ENCODE measurements at regions not wholly inside any gene's neighbourhood (a gene's known extent, or its start where the extent isn't known, plus 50 kb on each side); places are given as distances from the start of the nearest gene placed in this dataset.

DNA sequence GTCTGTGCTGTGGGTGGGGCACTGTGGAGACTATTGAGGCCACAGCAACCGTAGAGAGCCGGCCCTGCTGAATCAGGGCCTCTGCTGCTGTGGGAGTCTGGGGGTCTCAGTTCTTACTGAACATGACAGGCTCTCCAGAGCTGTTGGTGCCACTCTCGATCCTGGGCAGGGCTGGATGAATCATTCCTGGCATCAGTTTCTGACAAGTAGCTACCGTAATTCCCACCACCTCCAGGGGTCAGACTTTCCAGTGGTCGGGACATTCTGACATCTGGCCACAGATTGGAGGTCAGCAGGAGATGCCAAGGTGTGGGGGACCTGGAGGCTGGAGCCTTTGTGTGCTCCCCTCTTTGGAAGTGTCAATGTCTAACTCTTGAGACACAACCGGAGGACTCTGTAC is 188.4 kb downstream of the IRX2 start:
- Histone ChIP-seq H3K36me3 (replicated peaks in 1 of 2; ENCODE audit: insufficient read depth in 1 of 2, low read depth in 2 of 2) (no peaks in the 10 kb centered on the region), H3K27ac (no peak overlapping the region), H3K27me3 (no peaks in the 10 kb centered on the region), H3K9me3 (no peaks in the 10 kb centered on the region), H3K4me1 (no peaks in the 10 kb centered on the region), H3K4me3 (no peak overlapping the region)
- TF ChIP-seq POLR2A (IDR thresholded peaks at IDR 0.05): no peak
- TF ChIP-seq, protein P1, sequence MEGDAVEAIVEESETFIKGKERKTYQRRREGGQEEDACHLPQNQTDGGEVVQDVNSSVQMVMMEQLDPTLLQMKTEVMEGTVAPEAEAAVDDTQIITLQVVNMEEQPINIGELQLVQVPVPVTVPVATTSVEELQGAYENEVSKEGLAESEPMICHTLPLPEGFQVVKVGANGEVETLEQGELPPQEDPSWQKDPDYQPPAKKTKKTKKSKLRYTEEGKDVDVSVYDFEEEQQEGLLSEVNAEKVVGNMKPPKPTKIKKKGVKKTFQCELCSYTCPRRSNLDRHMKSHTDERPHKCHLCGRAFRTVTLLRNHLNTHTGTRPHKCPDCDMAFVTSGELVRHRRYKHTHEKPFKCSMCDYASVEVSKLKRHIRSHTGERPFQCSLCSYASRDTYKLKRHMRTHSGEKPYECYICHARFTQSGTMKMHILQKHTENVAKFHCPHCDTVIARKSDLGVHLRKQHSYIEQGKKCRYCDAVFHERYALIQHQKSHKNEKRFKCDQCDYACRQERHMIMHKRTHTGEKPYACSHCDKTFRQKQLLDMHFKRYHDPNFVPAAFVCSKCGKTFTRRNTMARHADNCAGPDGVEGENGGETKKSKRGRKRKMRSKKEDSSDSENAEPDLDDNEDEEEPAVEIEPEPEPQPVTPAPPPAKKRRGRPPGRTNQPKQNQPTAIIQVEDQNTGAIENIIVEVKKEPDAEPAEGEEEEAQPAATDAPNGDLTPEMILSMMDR (IDR thresholded peaks at IDR 0.05): no peak
- 50 to 65% methylated on average over 2 to 6 of the region's 6 CpGs for WGBS, 2 donors
- no peak for DNase-seq
- no peak for ATAC-seq
- intact Hi-C loops (cut with DNase I): no loop called here

DNA sequence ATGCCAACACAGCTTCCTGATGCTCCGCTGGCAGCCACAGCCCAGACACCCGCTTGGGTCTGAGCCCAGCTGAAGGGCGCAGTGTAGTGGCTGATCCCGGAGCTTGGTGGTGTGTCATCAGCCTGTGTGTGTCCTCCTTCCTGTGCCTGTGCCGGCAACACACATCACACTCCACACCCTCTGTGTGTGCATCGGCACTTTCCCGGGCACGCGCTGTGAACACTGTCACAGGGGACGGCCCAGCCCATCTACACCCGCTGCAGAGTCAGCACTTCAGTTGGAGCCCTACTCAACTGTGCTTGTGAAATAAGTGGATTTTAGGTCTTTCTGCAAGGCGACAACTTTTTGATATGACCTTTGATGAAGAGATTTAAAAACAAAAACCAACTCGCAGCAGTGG is 189.4 kb downstream of the IRX2 start:
- intact Hi-C loops (cut with DNase I): no loop called here
- H3K36me3 ChIP-seq (replicated peaks in 1 of 2; ENCODE audit: insufficient read depth in 1 of 2, low read depth in 2 of 2): no peaks in the 10 kb centered on the region
- no peak overlapping the region for H3K4me3 ChIP-seq
- H3K9me3 ChIP-seq: no peaks in the 10 kb centered on the region
- H3K4me1 ChIP-seq: no peaks in the 10 kb centered on the region
- H3K27ac ChIP-seq: no peak overlapping the region
- no peak for DNase-seq
- no peak for ATAC-seq
- WGBS, 2 donors: 84 to 89% methylated on average over 11 to 13 of the region's 13 CpGs
- no peaks in the 10 kb centered on the region for H3K27me3 ChIP-seq
- no peak for TF ChIP-seq POLR2A (IDR thresholded peaks at IDR 0.05)
- TF ChIP-seq, protein P1 (IDR thresholded peaks at IDR 0.05): no peak

DNA sequence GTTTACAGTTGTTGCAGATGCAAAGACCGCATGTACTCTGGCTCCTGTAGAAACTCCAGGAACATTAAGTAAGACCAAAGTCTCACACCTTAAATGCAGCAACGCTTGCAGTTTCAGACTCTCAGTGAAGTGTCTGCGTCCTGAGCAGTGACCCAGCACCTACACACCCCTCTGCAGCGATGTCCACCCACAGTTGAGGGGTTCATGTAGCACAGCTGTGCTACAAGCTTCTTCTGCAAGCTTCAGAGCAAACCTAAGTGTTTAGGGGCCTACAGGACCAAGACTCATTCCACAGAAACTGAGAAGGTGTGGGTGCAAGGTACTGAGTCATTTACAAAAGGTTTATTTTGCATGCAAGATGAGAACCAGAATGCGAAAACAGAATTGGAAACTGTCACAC is 191.0 kb downstream of the IRX2 start:
- Histone ChIP-seq H3K27me3 (no peaks in the 10 kb centered on the region), H3K4me3 (no peak overlapping the region), H3K9me3 (no peaks in the 10 kb centered on the region), H3K27ac (no peak overlapping the region), H3K36me3 (replicated peaks in 1 of 2; ENCODE audit: insufficient read depth in 1 of 2, low read depth in 2 of 2) (no peaks in the 10 kb centered on the region), H3K4me1 (no peaks in the 10 kb centered on the region)
- no peak for DNase-seq
- TF ChIP-seq, protein P1 (IDR thresholded peaks at IDR 0.05): no peak
- no peak for TF ChIP-seq POLR2A (IDR thresholded peaks at IDR 0.05)
- WGBS, 2 donors: 75 to 81% methylated on average over 5 of the region's 5 CpGs
- no peak for ATAC-seq
- intact Hi-C loops (cut with DNase I): no loop called here

DNA sequence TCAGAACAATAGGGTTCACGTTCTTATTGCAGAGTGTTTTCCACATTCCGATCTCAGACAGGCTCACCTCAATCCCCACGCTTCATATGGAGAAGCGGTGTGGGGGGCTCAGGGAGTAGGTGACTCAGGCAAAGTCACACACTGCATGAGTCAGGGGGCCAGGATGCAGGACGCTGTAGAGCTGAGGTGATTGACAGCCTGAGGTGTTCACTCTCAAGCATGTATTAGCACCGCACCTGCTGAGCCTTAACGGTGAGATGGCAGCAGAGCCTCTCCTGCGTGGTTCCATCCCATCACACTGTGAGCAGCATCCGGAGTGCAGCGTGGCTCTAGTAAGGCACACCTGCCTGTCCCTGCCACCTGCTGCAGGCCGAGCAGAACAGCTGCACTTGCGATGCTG is 194.0 kb downstream of the IRX2 start:
- intact Hi-C loops (cut with DNase I): no loop called here
- no peak overlapping the region for H3K4me3 ChIP-seq
- TF ChIP-seq, protein P1 (IDR thresholded peaks at IDR 0.05): no peak
- TF ChIP-seq POLR2A (IDR thresholded peaks at IDR 0.05): no peak
- H3K36me3 ChIP-seq (replicated peaks in 1 of 2; ENCODE audit: insufficient read depth in 1 of 2, low read depth in 2 of 2): no peaks in the 10 kb centered on the region
- WGBS, 2 donors: 71 to 80% methylated on average over 9 to 12 of the region's 12 CpGs
- no peaks in the 10 kb centered on the region for H3K4me1 ChIP-seq
- H3K27ac ChIP-seq: no peak overlapping the region
- no peaks in the 10 kb centered on the region for H3K9me3 ChIP-seq
- H3K27me3 ChIP-seq: no peaks in the 10 kb centered on the region
- ATAC-seq: no peak
- no peak for DNase-seq

DNA sequence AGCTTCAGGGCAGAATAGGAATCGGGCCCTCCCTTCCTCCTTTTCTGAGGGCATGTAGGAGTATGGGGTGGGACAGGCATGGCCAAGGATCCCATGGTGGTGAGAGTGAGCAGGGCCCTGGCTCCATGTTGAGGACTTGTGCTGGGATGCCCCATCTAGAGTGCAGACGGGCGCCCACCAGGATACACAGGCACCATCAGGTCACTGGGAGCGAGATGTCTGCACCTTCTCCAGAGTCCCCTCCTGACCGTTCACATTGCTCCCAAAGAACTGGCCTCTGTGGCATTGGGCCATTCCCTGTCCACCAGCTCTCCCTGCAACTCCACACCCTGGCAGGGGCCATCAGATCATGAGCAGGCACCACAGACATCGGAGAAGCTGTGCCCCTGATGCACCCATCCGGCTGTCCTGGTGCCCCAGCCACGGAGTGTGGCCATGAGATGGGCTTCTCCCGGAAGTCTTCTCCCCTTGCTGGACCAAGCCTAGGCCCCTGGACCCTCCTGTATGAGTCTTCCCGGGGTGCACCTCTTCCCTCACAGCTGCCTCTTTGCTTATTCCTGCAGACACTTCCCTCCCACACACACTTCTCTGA is 195.0 kb downstream of the IRX2 start:
- WGBS, 2 donors: 77 to 85% methylated on average over 5 to 10 of the region's 10 CpGs
- Histone ChIP-seq H3K4me1 (no peaks in the 10 kb centered on the region), H3K27ac (no peak overlapping the region), H3K36me3 (replicated peaks in 1 of 2; ENCODE audit: insufficient read depth in 1 of 2, low read depth in 2 of 2) (no peaks in the 10 kb centered on the region), H3K9me3 (no peaks in the 10 kb centered on the region), H3K27me3 (no peaks in the 10 kb centered on the region), H3K4me3 (no peak overlapping the region)
- intact Hi-C loops (cut with DNase I): no loop called here
- DNase-seq: no peak
- no peak for ATAC-seq
- TF ChIP-seq, protein P1 (IDR thresholded peaks at IDR 0.05): no peak
- no peak for TF ChIP-seq POLR2A (IDR thresholded peaks at IDR 0.05)

Data from body of pancreas (tissue), 4 donors.